Keratinocyte (primary cell): ENCODE measurements at regions not wholly inside any gene's neighbourhood (a gene's known extent, or its start where the extent isn't known, plus 50 kb on each side); places are given as distances from the start of the nearest gene placed in this dataset.

Experiments
- EZH2 ChIP-seq: IDR thresholded peaks from one replicate; pipeline ENCODE4 v1.6.1; 2012; ENCODE audit warnings: inconsistent platforms, mild to moderate bottlenecking, low read length, moderate library complexity
- TF ChIP-seq, protein P1 (sequence below), 3 experiments: IDR thresholded peaks in 1 of 3; conservative IDR thresholded peaks in 1 of 3; optimal IDR thresholded peaks in 1 of 3; 2 replicates in 2 of 3; 3 replicates in 1 of 3; pipeline versions ENCODE3 to v1.5.1; 2011; ENCODE audit warnings: low read length in 3 of 3, mild to moderate bottlenecking in 3 of 3, moderate library complexity in 2 of 3, control low read depth in 1 of 3, inconsistent platforms in 1 of 3; ENCODE audit not compliant: insufficient read depth in 2 of 3; ENCODE audit errors: extremely low read depth in 1 of 3

DNA sequence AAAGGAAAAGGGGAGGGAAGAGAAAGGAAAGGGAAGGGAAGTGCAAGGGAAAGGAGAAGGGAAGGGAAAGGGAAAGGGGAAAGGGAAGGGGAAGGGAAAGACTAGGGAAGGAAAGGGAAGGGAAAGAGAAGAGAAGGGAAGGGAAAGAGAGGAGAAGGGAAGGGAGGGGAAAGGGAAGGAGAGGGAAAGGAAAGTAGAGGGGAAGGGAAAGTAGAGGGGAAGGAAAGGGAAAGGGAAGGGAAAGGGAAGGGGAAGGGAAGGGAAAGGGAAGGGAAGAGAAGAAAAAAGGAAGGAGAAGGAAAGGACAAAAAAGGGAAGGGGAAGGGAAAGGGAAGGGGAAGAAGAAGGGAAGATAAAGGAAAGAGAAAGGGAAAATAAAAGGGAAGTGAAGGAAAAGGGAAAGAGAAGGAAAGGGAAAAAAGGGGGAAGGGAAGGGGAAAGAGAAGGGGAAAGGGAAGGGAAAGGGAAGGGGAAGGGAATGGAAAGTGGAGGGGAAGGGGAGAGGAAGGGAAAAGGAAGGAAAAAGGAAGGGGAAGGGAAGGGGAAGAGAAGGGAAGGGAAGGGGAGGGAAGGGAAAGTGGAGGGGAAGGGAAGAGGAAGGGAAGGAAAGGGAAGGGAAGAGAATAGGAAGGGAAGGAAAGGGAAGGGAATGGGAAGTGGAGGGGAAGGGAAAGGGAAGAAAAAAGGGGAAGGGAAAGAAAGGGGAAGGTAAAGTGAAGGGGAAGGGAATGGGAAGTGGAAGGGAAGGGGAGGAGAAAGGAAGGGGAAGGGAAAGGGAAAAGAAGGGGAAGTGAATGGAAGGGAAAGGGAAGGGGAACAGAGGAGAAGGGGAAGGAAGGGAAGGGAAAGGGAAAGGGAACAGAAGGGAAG is 138.2 kb downstream of the SPATA19 start:
- TF ChIP-seq, protein P1, sequence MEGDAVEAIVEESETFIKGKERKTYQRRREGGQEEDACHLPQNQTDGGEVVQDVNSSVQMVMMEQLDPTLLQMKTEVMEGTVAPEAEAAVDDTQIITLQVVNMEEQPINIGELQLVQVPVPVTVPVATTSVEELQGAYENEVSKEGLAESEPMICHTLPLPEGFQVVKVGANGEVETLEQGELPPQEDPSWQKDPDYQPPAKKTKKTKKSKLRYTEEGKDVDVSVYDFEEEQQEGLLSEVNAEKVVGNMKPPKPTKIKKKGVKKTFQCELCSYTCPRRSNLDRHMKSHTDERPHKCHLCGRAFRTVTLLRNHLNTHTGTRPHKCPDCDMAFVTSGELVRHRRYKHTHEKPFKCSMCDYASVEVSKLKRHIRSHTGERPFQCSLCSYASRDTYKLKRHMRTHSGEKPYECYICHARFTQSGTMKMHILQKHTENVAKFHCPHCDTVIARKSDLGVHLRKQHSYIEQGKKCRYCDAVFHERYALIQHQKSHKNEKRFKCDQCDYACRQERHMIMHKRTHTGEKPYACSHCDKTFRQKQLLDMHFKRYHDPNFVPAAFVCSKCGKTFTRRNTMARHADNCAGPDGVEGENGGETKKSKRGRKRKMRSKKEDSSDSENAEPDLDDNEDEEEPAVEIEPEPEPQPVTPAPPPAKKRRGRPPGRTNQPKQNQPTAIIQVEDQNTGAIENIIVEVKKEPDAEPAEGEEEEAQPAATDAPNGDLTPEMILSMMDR (optimal IDR thresholded peaks at IDR 0.05 in 1 of 3, IDR thresholded peaks at IDR 0.05 in 1 of 3, conservative IDR thresholded peaks at IDR 0.05 in 1 of 3; ENCODE audit: extremely low read depth in 1 of 3, insufficient read depth in 2 of 3, low read length in 3 of 3), result no peak
- no peak for TF ChIP-seq EZH2
